Keratinocyte (primary cell): ENCODE measurements at regions not wholly inside any gene's neighbourhood (a gene's known extent, or its start where the extent isn't known, plus 50 kb on each side); places are given as distances from the start of the nearest gene placed in this dataset.
A peak's percentile ranks its signal among the peaks of the same experiment; 100 is the strongest.

Experiments
- DNase-seq: peaks from one replicate; pipeline ENCODE4 v3.0.0-alpha.2; 2011; ENCODE audit warnings: low read depth, missing footprints, low spot score
- FAIRE-seq: peaks from 2 replicates; lab custom pipeline; 2011; peaks lifted over from hg19 to GRCh38; lab: Jason Lieb, UNC
- H2AFZ ChIP-seq: 2 replicates; pipeline ENCODE4 v1.6.0; 2012; ENCODE audit warnings: low read length, control low read depth, inconsistent platforms; ENCODE audit not compliant: control insufficient read depth
- H3K27ac ChIP-seq: 2 replicates; pipeline ENCODE4 v1.5.1; 2011; ENCODE audit warnings: low read length; ENCODE audit not compliant: control insufficient read depth, insufficient read depth
- H3K27me3 ChIP-seq: 3 replicates; pipeline ENCODE4 v1.6.0; 2011; ENCODE audit warnings: low read length; ENCODE audit not compliant: control insufficient read depth, insufficient read depth; ENCODE audit errors: extremely low read depth
- H3K36me3 ChIP-seq, 2 experiments: 2 replicates in 1 of 2; 3 replicates in 1 of 2; pipeline ENCODE4 v1.5.1; 2011; ENCODE audit warnings: low read length in 2 of 2, mild to moderate bottlenecking in 1 of 2; ENCODE audit not compliant: control insufficient read depth in 2 of 2, insufficient read depth in 2 of 2; ENCODE audit errors: extremely low read depth in 1 of 2
- H3K4me1 ChIP-seq: 3 replicates; pipeline ENCODE4 v1.5.1; 2011; ENCODE audit warnings: low read length; ENCODE audit not compliant: control insufficient read depth, insufficient read depth; ENCODE audit errors: extremely low read depth
- H3K4me2 ChIP-seq: 3 replicates; pipeline ENCODE4 v1.6.0; 2011; ENCODE audit warnings: low read depth, low read length; ENCODE audit not compliant: control insufficient read depth, insufficient read depth; ENCODE audit errors: extremely low read depth
- H3K4me3 ChIP-seq, 3 experiments: fragments of 200-600 bp in 1 of 3; sonication (generic) in 1 of 3; 2 replicates in 2 of 3; 3 replicates in 1 of 3; pipeline ENCODE4 v1.5.1; 2011 to 2016; ENCODE audit warnings: low read length in 3 of 3, mild to moderate bottlenecking in 3 of 3, control low read depth in 2 of 3, inconsistent platforms in 1 of 3, low read depth in 1 of 3, mixed read lengths in 1 of 3, mixed run types in 1 of 3, moderate library complexity in 1 of 3; ENCODE audit not compliant: control insufficient read depth in 2 of 3, insufficient read depth in 2 of 3; ENCODE audit errors: extremely low read depth in 1 of 3
- H3K79me2 ChIP-seq: 2 replicates; pipeline ENCODE4 v1.6.0; 2012; ENCODE audit warnings: low read length; ENCODE audit not compliant: control insufficient read depth, insufficient read depth
- H3K9ac ChIP-seq: 3 replicates; pipeline ENCODE4 v1.6.0; 2011; ENCODE audit warnings: low read length; ENCODE audit not compliant: control insufficient read depth, insufficient read depth; ENCODE audit errors: extremely low read depth
- H3K9me1 ChIP-seq: 3 replicates; pipeline ENCODE4 v1.6.0; 2011; ENCODE audit warnings: low read length; ENCODE audit not compliant: control insufficient read depth, insufficient read depth; ENCODE audit errors: extremely low read depth
- H3K9me3 ChIP-seq: 2 replicates; pipeline ENCODE4 v1.5.1; 2012; ENCODE audit warnings: low read depth, low read length; ENCODE audit not compliant: control insufficient read depth
- H4K20me1 ChIP-seq: 3 replicates; pipeline ENCODE4 v1.6.0; 2011; ENCODE audit warnings: low read length; ENCODE audit not compliant: control insufficient read depth, insufficient read depth; ENCODE audit errors: extremely low read depth
- CTCF ChIP-seq, 3 experiments: IDR thresholded peaks in 1 of 3; conservative IDR thresholded peaks in 1 of 3; optimal IDR thresholded peaks in 1 of 3; 2 replicates in 2 of 3; 3 replicates in 1 of 3; pipeline versions ENCODE3 to v1.5.1; 2011; ENCODE audit warnings: low read length in 3 of 3, mild to moderate bottlenecking in 3 of 3, moderate library complexity in 2 of 3, control low read depth in 1 of 3, inconsistent platforms in 1 of 3; ENCODE audit not compliant: insufficient read depth in 2 of 3; ENCODE audit errors: extremely low read depth in 1 of 3
- EZH2 ChIP-seq: IDR thresholded peaks from one replicate; pipeline ENCODE4 v1.6.1; 2012; ENCODE audit warnings: inconsistent platforms, mild to moderate bottlenecking, low read length, moderate library complexity
- dilution Hi-C: fragments of 300-500 bp; cut with MboI; formaldehyde crosslinking; loops from one replicate; pipeline ENCODE4 v1.7.0; 2020; ENCODE audit warnings: low sequenced_read_pairs; ENCODE audit not compliant: extremely low pct_ligation_motif_present

GRCh38 chr2:207331674-207332073 is 165.9 kb upstream of the KLF7 start:
- H3K4me1 ChIP-seq: peaks cover 64% of the 10 kb centered on the region
- no peak overlapping the region for H3K4me2 ChIP-seq
- no peaks in the 10 kb centered on the region for H3K36me3 ChIP-seq
- no peaks in the 10 kb centered on the region for H3K27me3 ChIP-seq
- dilution Hi-C loops: no loop called here
- H2AFZ ChIP-seq: no peak overlapping the region
- H3K27ac ChIP-seq: peak overlapping the region; percentile 89
- FAIRE-seq (peak; percentile 73), DNase-seq (no peak)
- H3K9me1 ChIP-seq: no peaks in the 10 kb centered on the region
- H3K9ac ChIP-seq: no peak overlapping the region
- no peaks in the 10 kb centered on the region for H4K20me1 ChIP-seq
- no peak overlapping the region for H3K4me3 ChIP-seq
- no peaks in the 10 kb centered on the region for H3K79me2 ChIP-seq
- TF ChIP-seq EZH2: no peak
- TF ChIP-seq CTCF (optimal IDR thresholded peaks at IDR 0.05 in 1 of 3, IDR thresholded peaks at IDR 0.05 in 1 of 3, conservative IDR thresholded peaks at IDR 0.05 in 1 of 3; ENCODE audit: extremely low read depth in 1 of 3, insufficient read depth in 2 of 3, low read length in 3 of 3): no peak
- H3K9me3 ChIP-seq: no peaks in the 10 kb centered on the region

DNA sequence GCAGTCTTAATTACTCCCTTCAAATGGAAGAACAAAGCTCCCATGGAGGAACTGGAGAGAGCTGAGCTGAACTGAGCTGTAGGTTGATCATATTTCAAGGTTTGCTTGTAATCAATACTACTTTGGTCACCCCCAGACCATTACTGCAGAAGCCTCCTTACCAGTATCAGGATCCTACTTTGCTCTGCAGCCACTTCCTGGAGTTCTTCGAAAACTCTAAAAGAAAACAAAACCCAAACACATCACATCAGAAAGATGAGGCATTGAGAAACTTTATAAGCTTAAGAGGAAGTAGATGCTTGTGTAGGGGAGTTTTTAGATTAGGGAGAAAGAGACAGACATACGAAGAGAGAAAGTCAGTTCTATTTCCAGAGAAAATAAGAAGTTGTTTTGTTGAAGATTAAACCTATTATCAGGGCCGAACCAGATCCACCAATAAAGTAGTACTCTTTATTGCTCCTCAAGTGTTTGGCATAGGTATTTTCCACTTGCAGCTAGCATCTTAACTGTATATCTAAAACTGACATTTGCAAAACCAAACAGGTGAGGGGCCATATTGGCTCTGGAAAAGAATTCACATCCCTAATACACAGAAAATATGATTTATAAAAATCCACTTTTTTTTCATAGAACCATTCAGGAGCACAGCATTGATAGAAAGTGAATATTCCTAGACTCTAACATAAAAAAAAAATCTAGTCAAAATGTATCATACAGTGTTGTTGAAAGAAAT is 166.9 kb upstream of the KLF7 start:
- FAIRE-seq: no peak
- Histone ChIP-seq H3K4me1 (peaks cover 73% of the 10 kb centered on the region), H3K4me3 (no peak overlapping the region), H3K27ac (peak overlapping the region; percentile 100), H2AFZ (no peak overlapping the region), H3K9ac (no peak overlapping the region), H3K4me2 (no peak overlapping the region), H3K36me3 (no peaks in the 10 kb centered on the region), H3K27me3 (no peaks in the 10 kb centered on the region), H3K79me2 (no peaks in the 10 kb centered on the region), H4K20me1 (no peaks in the 10 kb centered on the region), H3K9me3 (no peaks in the 10 kb centered on the region), H3K9me1 (no peaks in the 10 kb centered on the region)
- dilution Hi-C loops: no loop called here
- TF ChIP-seq CTCF (optimal IDR thresholded peaks at IDR 0.05 in 1 of 3, IDR thresholded peaks at IDR 0.05 in 1 of 3, conservative IDR thresholded peaks at IDR 0.05 in 1 of 3; ENCODE audit: extremely low read depth in 1 of 3, insufficient read depth in 2 of 3, low read length in 3 of 3) (no peak), EZH2 (no peak)
- no peak for DNase-seq
